Activated T-cell treated with anti-CD3 and anti-CD28 coated beads for 4 hours (primary cell): ENCODE measurements at regions not wholly inside any gene's neighbourhood (a gene's known extent, or its start where the extent isn't known, plus 50 kb on each side); places are given as distances from the start of the nearest gene placed in this dataset.
A peak's percentile ranks its signal among the peaks of the same experiment; 100 is the strongest.
"Not testable (repeated sequence)": the region's sequence is repeated elsewhere in the genome, so short reads cannot be mapped to it uniquely, and the experiment has no call there.

Experiments used
- DNase-seq: peaks from one replicate; pipeline ENCODE4 v3.0.0-alpha.2; 2020

DNA sequence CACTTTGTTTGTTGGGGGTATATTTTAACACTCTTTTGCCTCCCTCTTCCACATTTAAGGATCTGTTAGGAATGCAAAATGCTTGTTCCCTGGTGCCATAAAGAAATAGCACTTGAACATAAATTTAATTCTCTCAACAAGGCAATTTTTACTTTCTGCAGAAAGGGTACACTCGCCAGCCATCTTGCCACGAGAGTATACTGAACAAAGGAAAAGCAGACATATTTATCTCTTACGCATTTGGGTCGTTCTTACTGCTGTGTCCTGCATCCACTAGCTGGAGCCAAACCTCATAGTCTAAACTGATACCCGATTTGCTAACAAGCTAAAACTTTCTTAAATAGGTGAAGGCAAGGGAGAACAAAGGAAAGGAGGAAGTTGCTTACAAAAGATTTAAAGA lies 129.5 kb downstream of the B3GNT2 start:
- no peak for DNase-seq

DNA sequence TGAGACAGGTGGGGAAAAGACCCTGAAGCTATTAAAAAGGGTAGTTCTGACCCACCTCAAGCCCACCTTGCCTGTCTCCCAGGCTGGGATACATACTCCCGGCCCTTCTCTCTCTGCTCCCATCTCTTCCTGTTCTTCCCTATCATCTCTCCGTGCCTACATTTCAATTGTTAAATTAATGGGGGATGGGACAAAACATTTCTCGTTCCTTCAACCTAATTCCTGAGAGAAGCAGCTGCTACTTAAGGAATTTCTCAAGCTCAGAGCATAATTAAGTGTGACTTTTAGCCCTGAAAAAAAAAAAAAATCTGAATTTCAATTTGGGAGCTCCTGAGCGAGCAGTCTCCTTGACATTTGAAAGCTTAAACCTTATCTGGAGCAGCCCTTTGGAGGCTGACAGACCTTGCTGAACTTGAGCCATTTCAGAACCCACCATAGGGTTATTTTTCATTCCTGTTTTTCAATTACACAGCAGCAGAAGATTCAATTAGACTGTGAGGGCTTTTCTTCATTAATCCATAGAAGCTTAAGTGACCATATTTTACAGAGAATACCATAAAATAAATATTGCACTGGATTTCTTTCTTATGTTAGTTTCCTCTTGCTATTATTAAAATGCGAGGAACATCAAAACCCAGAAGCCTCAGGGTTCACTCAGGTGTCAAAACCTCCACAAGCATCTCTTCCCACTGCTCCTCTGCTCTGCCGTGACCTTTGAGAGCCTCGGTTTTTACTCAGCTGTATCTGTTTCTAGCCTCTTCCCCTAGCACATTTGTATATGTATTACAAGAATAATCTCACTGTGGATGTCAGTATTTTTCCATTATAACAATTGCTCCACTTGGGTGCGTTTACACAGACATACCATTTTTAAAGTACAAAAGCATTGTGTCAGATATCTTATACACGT lies 125.7 kb downstream of the B3GNT2 start:
- no peak for DNase-seq

DNA sequence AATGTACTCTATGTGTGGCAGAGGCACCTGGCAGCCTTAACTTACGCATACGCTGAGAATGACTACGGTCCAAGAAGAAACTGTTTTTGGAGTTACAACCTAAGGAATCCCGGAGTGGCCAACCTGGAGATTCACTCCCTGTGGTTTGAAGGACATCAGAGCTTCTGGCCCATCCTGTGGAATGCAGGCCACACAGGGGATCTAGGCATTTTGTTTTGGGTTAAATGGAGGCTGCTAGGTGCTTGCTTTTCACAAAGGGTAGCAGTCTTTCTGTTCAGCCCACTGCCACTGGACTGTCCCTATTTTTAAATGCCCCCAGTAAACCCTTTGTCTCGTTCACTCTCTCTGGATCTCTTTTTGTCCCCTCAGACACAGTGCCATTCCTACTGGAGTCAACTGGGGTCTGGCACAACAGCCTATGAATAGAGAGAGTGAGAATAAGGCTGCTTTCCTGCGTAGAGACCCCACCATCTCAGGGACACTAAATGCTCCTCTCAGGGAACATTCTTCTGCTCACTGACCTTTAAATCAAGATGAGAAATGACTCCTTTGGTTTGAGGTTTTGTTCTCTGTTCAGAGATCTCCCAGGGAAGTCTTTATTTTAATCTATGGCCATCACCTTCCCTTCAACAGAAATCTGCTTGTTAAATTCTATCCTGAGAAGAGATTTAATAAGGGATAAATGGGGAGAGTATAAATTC lies 124.9 kb downstream of the B3GNT2 start:
- DNase-seq = no peak

DNA sequence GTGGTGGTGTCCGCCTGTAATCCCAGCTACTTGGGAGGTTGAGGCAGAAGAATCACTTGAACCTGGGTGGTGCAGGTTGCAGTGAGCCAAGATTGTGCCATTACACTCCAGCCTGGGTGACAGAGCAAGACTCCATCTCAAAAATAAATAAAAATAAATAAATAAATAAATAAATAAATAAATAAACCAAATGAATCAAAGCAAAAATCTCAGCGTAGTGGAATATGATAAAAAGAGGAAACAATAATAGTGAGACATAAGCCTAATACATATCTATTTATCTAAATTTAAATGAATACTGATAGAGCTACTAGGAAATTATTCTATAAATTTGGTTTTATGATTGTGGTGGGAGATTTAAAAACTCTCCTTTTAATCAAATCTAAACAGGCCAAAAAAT lies 124.2 kb downstream of the B3GNT2 start:
- DNase-seq = not testable (repeated sequence)

DNA sequence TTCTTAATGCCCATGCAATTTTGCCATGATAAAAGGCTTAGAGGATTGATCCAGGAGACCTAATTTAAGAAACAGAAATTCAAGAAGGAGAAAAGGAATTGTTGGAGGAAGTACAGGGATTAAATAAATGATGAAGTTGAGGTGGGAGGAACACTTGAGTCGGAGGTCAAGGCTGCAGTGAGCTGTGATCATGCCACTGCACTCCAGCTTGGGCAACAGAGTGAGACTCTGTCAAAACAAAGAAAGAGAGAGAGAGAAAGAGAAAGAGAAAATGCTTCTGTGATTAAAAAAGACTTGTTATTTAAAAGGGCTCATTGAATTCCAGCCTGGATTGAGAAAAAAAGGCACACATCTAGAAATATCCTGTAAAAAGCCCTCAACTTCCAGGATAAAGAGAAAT lies 123.2 kb downstream of the B3GNT2 start:
- DNase-seq = no peak

DNA sequence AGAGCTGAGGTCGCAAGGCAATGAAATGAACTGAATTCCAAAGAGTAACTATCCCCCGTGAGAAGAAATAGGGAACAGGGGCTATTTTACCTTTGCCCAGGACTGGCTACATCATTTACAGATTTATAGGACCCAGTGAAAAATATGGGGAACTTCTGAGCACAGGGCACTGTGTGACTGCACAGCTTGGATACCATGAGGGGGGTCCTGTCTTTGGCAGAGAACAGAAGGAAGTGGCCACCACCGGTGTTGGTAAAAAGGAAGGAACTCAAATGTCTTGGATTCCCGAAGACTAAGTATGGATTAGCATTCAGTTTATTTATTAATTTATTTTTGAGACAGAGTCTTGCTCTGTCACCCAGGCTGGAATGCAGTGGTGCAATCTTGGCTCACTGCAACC lies 119.6 kb downstream of the B3GNT2 start:
- no peak for DNase-seq

DNA sequence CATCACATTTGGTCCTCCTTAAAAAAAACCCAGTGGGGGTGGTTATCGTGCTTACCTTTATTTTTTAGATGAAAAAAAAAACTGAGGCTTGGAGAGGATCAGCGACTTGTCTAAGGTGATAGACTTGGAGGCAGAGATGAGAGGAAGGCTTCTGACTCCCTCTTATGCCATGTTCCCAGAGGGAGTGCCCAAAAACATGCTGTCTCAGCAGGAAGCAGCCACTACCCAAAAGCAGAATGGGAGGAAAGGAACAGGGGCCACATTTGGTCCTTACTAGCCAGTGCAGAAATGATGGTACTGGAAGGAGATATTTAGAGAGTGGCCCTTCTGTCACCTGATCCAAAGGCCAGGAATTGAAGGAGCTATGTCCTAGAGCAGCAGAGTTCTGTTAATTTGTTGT lies 118.4 kb downstream of the B3GNT2 start:
- DNase-seq = no peak

DNA sequence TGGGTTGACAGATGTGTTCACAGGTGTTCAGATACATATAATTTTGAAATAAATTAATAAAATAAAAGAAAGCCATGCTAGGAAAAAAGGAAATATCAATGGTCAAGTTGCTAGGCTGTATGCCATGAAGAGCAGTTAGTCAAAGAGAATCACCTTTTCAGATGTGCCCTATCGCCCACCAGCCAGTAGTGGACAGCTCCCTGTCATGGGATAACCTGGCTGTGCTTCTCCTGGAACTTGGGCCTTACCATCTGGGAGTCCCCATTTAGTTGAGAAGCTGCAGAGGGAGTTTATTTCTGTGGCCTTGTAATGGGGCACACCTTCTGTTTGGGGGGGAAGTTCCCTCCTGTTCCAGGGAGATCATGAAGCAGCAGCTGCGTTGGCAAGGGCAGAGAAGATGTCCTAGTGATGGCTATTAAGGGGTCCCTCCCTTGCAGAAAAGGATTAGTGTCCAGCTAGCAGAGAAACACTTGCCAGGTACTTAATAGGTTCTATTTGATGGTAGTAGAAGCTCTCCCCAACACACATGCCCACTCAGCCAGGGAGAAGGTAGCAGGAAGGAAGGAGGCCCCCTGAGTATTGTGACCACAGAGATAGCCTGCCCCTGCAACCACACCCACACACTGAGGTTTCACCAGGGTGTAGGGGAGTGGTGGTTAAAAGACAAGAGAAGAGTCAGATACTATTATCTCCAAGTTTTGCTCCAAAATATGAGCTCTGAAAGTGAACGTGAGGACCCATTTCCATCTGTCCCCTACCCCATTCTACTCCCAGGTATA lies 117.7 kb downstream of the B3GNT2 start:
- DNase-seq = no peak

DNA sequence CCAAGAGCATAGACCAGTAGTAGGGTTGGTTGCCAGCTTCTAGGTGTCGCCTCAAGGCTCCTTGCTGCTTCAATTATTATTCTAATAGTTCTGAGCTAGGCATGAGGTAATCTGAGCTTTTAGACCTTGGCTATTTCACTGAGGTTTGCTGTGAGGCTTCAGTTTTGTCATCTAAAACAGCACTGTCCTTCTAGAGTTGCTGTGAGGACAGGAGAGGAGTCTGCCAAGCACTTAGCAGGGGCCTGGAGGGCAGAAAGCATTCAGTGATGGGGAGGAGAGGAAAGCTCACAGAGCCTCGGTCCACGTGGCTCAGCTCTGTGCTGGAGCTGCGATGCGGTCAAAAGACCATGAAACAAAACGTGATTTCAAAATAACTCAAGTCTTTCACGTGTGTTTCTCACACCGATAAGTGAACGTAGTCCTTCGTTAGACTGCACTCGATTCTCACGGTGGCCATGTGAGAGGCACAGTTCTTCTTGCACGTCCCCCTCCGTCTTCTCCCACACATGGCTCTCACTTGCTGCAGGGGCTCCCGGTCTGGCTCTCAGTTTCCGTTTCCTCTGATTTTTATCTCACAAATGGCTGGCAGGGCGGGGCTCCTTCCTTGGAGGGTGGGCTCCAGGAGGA lies 113.7 kb downstream of the B3GNT2 start:
- peak; percentile 22 for DNase-seq

DNA sequence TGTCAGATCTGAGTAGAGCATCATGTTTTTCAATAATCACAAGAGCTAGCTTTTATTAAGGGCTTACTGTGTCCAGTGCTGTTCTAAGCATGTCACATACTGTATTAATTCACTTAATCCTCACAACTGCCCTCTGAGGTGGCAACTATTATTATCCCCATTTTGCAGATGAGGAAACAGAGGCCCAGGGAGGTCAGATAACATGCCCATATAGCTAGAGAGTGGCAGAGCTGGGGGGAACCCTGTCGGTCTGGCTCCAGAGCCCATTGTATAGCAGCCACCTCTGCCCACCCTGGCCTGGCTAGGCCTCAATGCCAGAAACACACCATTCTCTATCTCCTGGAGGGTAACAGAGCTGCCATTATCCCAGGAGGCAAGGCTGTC lies 113.2 kb downstream of the B3GNT2 start:
- no peak for DNase-seq

DNA sequence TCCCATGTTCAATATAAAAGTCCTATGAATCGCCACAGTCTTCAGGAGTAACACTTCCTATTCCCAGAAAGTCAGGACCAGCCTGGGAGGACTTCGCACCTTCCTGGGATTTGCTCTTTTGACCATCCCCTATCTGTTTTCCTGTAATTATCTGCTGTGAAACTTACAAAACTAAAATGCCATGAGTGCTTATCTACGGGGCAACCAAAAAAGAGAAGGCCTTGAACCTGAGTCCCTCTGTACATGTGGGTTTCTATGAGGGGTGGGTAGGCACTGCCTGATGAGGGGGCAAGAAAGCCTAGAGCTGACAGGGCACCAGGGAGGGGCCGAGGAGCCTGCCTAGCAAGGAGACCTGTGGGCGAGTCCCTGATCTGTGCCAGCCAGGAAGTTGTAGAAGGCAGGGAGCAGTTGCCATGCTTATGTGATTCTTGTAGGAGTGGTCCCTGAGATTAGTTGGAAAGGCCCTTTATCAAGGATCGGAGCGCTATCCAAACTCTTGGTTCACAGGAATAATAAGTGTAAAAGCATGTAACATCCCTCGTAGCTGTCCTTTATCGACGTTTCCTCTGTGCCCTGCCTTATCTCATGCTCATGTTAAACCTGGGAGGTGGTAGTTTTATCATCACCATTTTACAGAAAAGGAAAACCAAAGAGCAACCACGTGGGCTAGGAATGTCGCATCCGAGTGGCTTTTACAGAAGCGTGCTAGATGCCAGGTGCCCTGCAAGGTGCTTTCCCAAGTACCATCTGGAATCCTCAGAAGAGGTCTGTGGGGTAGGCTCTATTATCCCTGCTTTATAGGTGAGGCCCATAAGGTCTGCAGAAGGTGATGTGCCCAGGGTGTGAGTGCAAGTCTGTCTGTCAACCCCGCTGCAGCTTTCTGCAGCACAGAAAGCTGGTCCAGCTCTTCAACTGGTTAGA lies 111.8 kb downstream of the B3GNT2 start:
- DNase-seq = no peak

DNA sequence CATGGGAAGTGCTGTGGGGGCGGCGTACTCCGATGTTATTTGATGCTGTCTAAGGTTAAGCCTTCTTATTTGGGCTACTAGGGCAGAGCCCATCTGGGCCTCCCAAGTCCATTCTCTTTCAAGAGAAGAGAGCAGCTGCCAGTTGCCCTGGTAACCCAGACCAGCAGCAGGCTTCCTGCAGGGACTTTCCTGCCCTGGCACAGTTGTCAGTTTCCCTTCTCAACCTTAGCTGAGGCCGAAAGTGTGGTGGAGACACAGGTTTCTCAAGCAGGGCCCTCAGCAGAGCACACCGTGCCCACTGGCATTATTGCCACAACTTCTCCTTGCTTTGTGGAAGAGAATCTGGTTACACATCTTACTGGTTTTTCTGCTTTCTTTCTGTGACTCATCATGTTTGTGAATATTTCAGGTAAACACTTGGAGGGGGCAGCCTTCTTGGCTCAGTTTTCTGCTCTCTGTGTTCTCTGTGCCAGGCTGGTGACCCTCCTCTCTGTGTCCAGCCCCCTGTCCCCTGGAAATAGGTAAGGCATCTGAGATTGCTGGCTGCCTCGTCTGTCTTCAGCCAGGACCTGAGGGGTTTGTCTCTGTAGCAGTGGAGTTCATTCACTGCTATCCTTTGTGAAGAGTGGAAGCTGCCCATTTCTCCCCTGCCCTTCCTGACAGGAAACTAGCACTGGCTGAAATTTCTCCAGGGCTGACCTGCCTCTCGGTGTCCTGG lies 111.0 kb downstream of the B3GNT2 start:
- DNase-seq = no peak

DNA sequence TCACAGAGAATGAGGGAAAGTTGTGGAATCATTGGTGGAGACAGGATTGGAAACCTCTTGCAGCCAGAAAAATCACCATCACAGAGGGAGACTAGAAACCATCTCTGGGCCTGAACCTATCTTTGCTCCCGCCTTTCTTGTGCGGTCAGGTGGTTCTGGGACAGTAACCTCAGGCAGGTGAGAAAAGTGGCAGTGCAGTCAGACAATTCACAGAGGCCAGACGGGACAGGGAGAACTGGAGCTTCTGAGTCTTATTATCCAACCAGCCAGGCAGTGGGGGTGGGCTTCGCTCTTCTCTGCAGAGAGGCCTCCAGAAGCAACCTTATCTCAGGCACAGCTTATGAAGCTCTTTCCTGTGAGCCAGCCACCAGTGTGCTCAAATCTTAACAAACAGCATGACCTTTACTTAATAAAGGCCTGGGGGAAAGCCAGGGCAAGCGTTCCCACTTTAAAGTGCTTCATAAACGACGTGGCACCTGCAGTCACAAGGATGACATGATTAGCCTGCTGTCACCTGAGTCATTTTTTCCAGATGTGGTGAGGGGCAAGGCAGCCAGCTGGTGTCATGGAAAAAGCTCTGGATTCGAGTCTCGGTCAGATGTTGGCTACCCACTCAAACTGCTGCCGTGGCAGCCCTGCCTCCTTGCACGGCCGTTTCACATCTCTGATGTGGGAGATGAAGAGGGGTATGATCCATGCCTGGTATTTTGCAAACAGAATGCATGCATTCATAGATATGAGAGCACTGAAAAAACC lies 109.7 kb downstream of the B3GNT2 start:
- peak; percentile 53 for DNase-seq

DNA sequence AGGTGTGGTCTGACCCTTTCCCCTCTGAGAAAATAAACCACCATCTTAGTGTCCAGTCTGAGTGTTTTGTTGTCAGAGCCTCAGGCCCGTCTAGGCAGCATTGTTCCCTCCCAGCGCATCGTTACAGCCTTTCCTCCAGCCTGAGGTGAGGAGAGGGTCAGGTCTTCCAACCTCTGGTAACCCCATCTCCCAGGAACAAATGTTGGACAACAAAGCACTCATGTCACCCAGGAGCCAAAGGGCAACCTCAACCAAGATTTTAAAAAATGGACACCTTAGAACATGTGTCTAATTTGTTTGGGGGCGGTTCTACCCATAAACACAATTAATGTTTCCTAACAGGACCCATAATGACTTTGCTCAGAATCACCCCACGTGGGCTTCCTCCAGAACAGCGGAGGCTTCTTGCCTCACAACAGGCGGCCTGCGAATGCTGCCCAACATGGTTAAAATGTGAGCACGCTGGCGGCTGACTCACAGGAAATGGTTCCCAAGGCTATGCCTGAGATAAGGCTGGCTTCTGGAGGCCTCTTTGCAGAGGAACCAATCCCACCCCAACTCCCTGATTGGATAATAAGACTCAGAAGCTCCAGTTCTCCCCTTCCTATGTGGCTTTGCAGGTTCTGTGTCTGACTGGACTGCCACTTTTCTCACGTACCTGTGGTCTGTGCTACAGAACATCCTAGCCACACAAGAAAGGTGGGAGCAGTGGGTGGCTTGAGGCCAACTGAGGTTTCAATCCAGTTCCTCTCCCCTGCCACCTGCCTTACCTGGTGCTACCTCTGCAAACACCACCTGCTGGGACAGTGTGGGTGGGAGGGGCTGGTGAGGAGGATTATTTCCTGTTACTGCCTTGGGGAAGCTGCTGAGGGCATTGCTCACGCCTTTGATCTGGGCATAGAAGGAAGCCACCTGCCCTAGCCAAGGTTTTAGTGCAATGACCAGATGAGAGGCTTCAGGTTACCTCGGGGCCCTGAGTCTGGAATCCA lies 108.8 kb downstream of the B3GNT2 start:
- DNase-seq = peak; percentile 25

DNA sequence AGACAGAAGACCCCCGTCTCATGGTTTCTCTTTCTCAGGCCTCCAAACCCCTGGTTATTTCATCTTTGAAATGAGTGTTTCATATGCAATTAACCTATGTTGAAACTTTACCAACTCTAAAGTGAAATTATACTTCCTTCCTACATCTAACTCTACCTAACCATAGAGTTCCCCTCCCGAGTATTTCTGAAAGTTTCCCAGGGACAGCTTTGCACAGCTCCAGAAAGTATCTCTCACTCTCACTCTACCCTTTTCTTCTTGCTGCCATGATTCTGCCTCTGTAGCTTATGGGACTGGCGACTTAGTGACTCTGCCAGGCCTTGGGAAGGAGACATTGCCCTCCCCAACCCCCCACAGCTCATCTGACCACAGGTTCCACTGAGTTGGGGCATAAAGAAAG lies 107.9 kb downstream of the B3GNT2 start:
- no peak for DNase-seq

DNA sequence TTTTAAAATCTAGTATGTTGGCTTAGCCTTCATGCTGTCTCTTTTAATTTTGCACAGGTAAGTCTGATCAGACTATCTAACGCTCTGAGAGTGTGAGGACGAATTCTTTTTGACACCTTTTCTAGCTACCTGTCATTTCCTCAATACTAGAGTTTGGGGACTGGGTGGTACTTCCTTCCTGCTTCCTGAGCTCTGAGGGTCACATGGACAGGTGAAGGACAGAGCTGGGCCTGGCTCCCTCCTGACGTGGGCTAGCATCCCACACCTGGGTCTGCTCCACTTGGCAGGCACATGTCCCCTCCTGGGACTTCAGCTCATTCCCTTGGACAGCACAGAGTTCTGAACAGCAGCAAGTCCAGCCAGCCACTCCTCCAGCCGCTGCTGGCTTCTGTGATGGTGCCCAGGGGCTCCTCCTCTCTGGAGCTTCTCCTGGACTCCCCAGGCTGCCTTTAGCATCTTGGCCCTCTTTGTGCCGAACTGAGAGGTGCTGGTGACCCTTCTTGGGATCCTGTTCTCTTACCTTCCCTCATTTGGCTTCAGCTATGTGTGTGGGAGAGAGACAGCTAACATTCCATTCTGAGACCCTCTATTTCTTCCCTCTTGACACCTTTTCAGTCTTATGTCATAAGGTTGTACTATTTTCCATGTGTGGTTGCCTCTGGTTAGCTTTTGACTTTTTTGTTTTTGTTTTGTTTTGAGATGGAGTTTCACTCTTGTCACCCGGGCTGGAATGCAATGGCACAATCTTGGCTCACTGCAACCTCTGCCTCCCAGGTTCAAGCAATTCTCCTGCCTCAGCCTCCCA lies 106.9 kb downstream of the B3GNT2 start:
- no peak for DNase-seq

DNA sequence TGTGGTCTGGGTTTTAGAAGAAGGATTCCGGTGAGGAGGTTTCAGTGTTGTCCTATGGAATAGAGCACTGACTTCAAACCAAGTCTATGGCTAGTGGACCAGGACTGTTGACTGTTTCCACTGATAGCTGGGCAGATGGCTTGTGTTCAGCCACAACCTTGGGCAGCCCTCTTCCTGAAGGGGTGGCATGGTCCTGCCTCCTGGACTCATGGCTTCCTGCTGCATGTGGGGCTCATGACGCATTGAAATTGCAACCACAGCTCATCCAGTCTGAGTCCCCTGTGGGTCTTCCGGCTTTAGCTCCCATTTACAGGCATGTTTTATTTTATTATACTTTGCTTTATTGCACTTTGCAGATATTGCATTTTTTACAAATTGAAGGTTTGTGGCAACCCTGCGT lies 105.0 kb downstream of the B3GNT2 start:
- DNase-seq = no peak

DNA sequence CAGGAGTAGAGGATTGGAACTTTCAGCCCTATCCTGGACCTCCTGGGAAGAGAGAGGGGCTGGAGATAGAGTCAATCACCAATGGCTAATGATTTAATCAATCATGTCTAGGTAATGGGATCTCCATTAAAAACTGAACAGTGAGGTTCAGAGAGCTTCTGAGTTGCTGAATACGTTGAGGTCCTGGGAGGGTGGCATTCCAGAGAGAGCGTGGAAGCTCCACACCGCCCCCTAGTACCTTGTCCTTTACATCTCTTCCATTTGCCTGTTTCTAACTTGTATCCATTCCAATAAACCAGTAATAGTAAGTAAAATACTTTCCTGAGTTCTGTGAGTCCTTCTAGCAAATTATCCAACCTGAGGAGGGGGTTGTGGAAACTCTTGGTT lies 101.7 kb downstream of the B3GNT2 start:
- DNase-seq = no peak
